Endothelial cell of umbilical vein (primary cell): ENCODE measurements at regions not wholly inside any gene's neighbourhood (a gene's known extent, or its start where the extent isn't known, plus 50 kb on each side); places are given as distances from the start of the nearest gene placed in this dataset.

Source experiments
- BruUV-seq: library from RNA; stranded (reverse); fragments of 400-500 nt; replicated peaks from 2 replicates; lab custom pipeline; 2021; lab: Mats Ljungman, UMichigan
- CTCF ChIA-PET: fragments of 300-600, 350-600 bp; sonication (Branson Sonifier 250); formaldehyde crosslinking; loops from one replicate; lab custom pipeline; 2021; ENCODE audit warnings: antibody characterized with exemption, inconsistent platforms; lab: Charles Lee
- POLR2A ChIA-PET: fragments of 300-600, 350-600 bp; sonication (Branson Sonifier 250); formaldehyde crosslinking; loops from one replicate; lab custom pipeline; 2021; ENCODE audit warnings: antibody characterized with exemption, inconsistent platforms; lab: Charles Lee
- DNase-seq: peaks from one replicate; pipeline ENCODE4 v3.0.0-alpha.2; 2011; ENCODE audit warnings: low read depth, low spot score
- FAIRE-seq: peaks from 2 replicates; lab custom pipeline; 2011; peaks lifted over from hg19 to GRCh38; lab: Jason Lieb, UNC
- H2AFZ ChIP-seq: 2 replicates; pipeline ENCODE4 v1.6.0; 2012; ENCODE audit warnings: low read depth, low read length, control low read depth, inconsistent platforms
- H3K27ac ChIP-seq: 2 replicates; pipeline ENCODE4 v1.5.1; 2011; ENCODE audit warnings: low read depth, mild to moderate bottlenecking, control low read depth, low read length, moderate library complexity; ENCODE audit not compliant: insufficient read depth
- H3K27me3 ChIP-seq, 2 experiments: 2 replicates each; pipeline versions ENCODE4 v1.6.0 to v1.6.1; 2011; ENCODE audit warnings: low read length in 2 of 2, mixed read lengths in 1 of 2; ENCODE audit not compliant: control insufficient read depth in 2 of 2, insufficient read depth in 2 of 2
- H3K36me3 ChIP-seq, 2 experiments: 2 replicates in 1 of 2; 3 replicates in 1 of 2; pipeline ENCODE4 v1.5.1; 2011; ENCODE audit warnings: low read length in 2 of 2, mild to moderate bottlenecking in 1 of 2, moderate library complexity in 1 of 2; ENCODE audit not compliant: control insufficient read depth in 2 of 2, insufficient read depth in 2 of 2; ENCODE audit errors: extremely low read depth in 1 of 2
- H3K4me1 ChIP-seq: 3 replicates; pipeline ENCODE4 v1.5.1; 2011; ENCODE audit warnings: mild to moderate bottlenecking, low read length; ENCODE audit not compliant: control insufficient read depth, insufficient read depth; ENCODE audit errors: extremely low read depth
- H3K4me2 ChIP-seq: 2 replicates; pipeline ENCODE4 v1.6.1; 2011; ENCODE audit warnings: low read length, control low read depth, mixed read lengths; ENCODE audit not compliant: insufficient read depth
- H3K4me3 ChIP-seq, 3 experiments: fragments of 200-600 bp in 1 of 3; sonication (generic), shearing (Covaris generic) in 1 of 3; replicated peaks in 1 of 3; 2 replicates each; pipeline ENCODE4 v1.5.1; 2011 to 2016; ENCODE audit warnings: control low read depth in 3 of 3, low read length in 3 of 3, mild to moderate bottlenecking in 2 of 3, inconsistent platforms in 1 of 3, low read depth in 1 of 3, moderate library complexity in 1 of 3; ENCODE audit not compliant: insufficient read depth in 1 of 3
- H3K79me2 ChIP-seq: 2 replicates; pipeline ENCODE4 v1.6.0; 2012; ENCODE audit warnings: low read length, inconsistent platforms; ENCODE audit not compliant: control insufficient read depth, insufficient read depth
- H3K9ac ChIP-seq: replicated peaks from 2 replicates; pipeline ENCODE3; 2011; ENCODE audit warnings: low read length, control low read depth; ENCODE audit not compliant: insufficient read depth; ENCODE audit errors: extremely low read depth
- H3K9me1 ChIP-seq: replicated peaks from 3 replicates; pipeline ENCODE4 v1.6.0; 2011; ENCODE audit warnings: mild to moderate bottlenecking, low read length; ENCODE audit not compliant: control insufficient read depth, insufficient read depth; ENCODE audit errors: extremely low read depth
- H3K9me3 ChIP-seq: replicated peaks from 2 replicates; pipeline ENCODE4 v1.5.1; 2012; ENCODE audit warnings: low read length, inconsistent platforms; ENCODE audit not compliant: control insufficient read depth, insufficient read depth
- H4K20me1 ChIP-seq: replicated peaks from 2 replicates; pipeline ENCODE3; 2011; ENCODE audit warnings: mild to moderate bottlenecking, low read length; ENCODE audit not compliant: control insufficient read depth, insufficient read depth; ENCODE audit errors: extremely low read depth
- CTCF ChIP-seq, 2 donors: IDR thresholded peaks; 1 replicate in 1 of 2; 2 replicates in 1 of 2; pipeline ENCODE4 v1.5.1; 2011; ENCODE audit warnings: low read length in 2 of 2, mild to moderate bottlenecking in 2 of 2, moderate library complexity in 2 of 2, control low read depth in 1 of 2, inconsistent platforms in 1 of 2, low read depth in 1 of 2; ENCODE audit not compliant: insufficient read depth in 1 of 2; ENCODE audit errors: extremely low read depth in 1 of 2
- EZH2 ChIP-seq: IDR thresholded peaks from 2 replicates; pipeline ENCODE4 v1.6.1; 2012; ENCODE audit warnings: borderline replicate concordance, low read depth, mild to moderate bottlenecking, moderate library complexity, low read length, inconsistent platforms; ENCODE audit not compliant: severe bottlenecking
- FOS ChIP-seq: IDR thresholded peaks from 2 replicates; pipeline ENCODE4 v1.6.1; 2011; ENCODE audit warnings: mild to moderate bottlenecking, low read length, moderate library complexity, borderline replicate concordance; ENCODE audit not compliant: insufficient read depth
- GATA2 ChIP-seq: IDR thresholded peaks from 2 replicates; pipeline ENCODE4 v1.7.0; 2011; ENCODE audit warnings: low read depth, mild to moderate bottlenecking, moderate library complexity, mixed read lengths, low read length; ENCODE audit not compliant: insufficient read length, insufficient read depth
- JUN ChIP-seq: IDR thresholded peaks from 2 replicates; pipeline ENCODE4 v1.6.1; 2011; ENCODE audit warnings: borderline replicate concordance, low read depth; ENCODE audit not compliant: insufficient read length, insufficient read depth
- MAX ChIP-seq: IDR thresholded peaks from 2 replicates; pipeline ENCODE4 v1.6.1; 2011; ENCODE audit not compliant: insufficient read depth, insufficient read length
- MYC ChIP-seq: IDR thresholded peaks from one replicate; pipeline ENCODE4 v1.6.1; 2011; ENCODE audit warnings: mild to moderate bottlenecking, low read depth, low read length
- POLR2A ChIP-seq: IDR thresholded peaks from 2 replicates; pipeline ENCODE4 v1.6.1; 2012; ENCODE audit warnings: low read depth, mild to moderate bottlenecking, control low read depth, low read length
- POLR2AphosphoS5 ChIP-seq: IDR thresholded peaks from 2 replicates; pipeline ENCODE4 v1.6.1; 2012; ENCODE audit warnings: low read depth, mild to moderate bottlenecking, control low read depth, low read length, moderate library complexity; ENCODE audit not compliant: insufficient read depth
- dilution Hi-C: fragments of 300-500 bp; cut with MboI; formaldehyde crosslinking; loops from one replicate; pipeline ENCODE4 v1.15.0; 2019; ENCODE audit warnings: low sequenced_read_pairs; ENCODE audit not compliant: extremely low pct_ligation_motif_present
- intact Hi-C: fragments of 100-400 bp; cut with micrococcal nuclease; formaldehyde crosslinking; loops from one replicate; pipeline ENCODE4 v1.10.0; 2022

GRCh38 chr2:58972737-58973136, 731.6 kb upstream of the FANCL start:
- Histone ChIP-seq H3K4me3 (no peak overlapping the region), H4K20me1 (no peaks in the 10 kb centered on the region), H3K36me3 (no peaks in the 10 kb centered on the region), H3K9me3 (no peaks in the 10 kb centered on the region), H3K27ac (no peak overlapping the region), H3K27me3 (no peaks in the 10 kb centered on the region), H3K9ac (no peak overlapping the region), H3K9me1 (no peaks in the 10 kb centered on the region), H3K4me2 (no peak overlapping the region), H3K4me1 (no peaks in the 10 kb centered on the region), H3K79me2 (no peaks in the 10 kb centered on the region), H2AFZ (no peak overlapping the region)
- dilution Hi-C loops: no loop called here
- TF ChIP-seq MAX (no peak), POLR2AphosphoS5 (no peak), FOS (no peak), MYC (no peak), JUN (no peak), CTCF (IDR thresholded peaks at IDR 0.05; ENCODE audit: extremely low read depth in 1 of 2, insufficient read depth in 1 of 2, low read depth in 1 of 2, low read length in 2 of 2) (no peak), POLR2A (no peak), EZH2 (no peak), GATA2 (no peak)
- intact Hi-C loops: no loop called here
- no TSS peak for BruUV-seq
- no peak for FAIRE-seq
- DNase-seq: no peak
- CTCF ChIA-PET: no interaction called here
- POLR2A ChIA-PET: no interaction called here
